HG03060 (cell line): ENCODE measurements at regions not wholly inside any gene's neighbourhood (a gene's known extent, or its start where the extent isn't known, plus 50 kb on each side); places are given as distances from the start of the nearest gene placed in this dataset.

Source experiments
- ATAC-seq: cut with Tn5 transposase; IDR thresholded peaks from one replicate; pipeline ENCODE4 v1.9.1; 2021; ENCODE audit warnings: low read depth, moderate number of reproducible peaks; ENCODE audit not compliant: unreplicated experiment

DNA sequence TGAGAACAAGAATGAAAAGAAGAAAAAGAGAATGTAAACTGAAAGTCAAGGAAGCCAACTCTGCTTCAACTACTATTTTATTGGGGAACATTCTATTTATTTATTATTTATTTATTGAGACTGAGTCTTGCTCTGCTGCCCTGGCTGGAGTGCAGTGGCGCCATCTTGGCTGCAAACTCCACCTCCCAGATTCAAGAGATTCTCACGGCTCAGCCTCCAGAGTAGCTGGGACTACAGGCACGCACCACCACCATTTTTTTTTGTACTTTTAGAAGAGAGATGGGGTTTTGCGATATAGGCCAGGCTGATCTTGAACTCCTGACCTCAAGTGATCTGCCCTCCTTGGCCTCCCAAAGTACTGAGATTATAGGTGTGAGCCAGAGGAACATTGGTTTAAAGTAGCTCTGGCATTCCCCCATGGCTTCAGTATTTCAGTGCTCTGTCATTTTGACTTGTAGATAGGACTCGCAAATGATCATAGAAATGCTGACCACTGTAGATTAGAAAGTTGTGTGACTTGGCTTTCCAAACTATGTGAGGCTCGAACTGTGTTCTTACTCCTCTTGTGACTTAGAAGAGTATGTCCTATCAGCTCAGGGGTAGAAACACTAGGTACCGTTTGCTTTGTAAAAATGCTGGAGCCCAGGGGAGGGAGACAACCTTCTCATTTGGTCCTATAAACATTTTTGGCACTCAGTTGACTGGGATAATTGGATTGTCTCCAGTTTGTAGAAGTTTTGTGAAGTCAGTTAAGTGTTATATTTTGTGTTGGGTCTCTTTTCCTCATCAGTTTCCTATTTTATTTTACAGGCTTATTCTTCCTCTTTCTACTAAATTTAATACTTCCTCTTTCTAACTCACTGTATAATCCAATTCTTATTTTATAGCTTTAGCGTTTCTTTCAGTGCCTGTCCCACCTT is 544.9 kb upstream of the CITED2 start:
- ATAC-seq: no peak

DNA sequence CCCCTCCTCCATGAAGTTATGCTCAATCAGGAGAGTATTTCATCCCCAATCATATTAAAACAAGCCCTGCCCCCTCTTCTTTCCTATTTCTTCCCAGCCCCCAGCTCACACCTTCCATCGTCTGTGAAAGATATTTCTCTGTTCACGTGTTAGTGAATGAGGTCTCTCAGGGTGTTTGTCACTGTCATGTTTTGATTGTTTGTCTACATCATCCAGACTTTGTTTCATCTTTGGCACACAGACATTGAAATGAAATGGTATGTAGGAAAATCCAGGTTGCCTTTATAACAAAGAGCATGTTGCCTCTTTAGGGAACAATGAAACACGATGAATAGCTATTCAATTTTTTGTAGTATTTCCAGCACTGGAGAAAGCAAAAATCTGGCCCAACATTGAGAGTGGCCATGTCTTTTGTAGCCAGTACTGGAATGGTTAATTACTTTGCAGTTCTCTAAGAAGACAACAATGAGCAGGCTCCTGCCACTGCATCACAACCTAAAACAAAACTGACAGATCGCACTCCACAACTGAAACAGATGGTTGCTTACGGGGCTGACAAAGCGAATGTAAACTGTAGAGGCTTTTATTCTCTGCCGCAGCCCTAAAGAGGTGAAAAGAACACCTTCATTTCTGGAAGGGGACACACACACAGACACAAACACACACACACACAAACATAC is 543.6 kb upstream of the CITED2 start:
- no peak for ATAC-seq

DNA sequence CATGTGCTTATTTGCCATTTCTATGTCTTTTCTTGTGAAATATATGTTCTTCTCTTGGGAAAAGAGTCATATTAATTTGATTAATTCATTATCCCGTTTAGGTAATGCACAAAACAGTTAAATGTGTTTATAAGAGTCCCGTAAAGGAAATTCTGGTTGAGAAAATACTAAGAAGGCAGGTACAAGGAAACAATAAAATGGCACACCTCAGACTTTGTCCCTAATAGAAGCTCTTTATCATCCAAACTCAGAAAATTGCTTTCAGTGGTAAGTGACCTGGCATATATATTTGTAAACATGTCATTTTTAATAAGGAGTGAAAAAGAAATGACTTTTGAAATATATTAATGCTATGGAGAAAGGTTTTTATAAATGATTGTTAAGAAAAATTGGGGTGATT is 540.5 kb upstream of the CITED2 start:
- no peak for ATAC-seq

DNA sequence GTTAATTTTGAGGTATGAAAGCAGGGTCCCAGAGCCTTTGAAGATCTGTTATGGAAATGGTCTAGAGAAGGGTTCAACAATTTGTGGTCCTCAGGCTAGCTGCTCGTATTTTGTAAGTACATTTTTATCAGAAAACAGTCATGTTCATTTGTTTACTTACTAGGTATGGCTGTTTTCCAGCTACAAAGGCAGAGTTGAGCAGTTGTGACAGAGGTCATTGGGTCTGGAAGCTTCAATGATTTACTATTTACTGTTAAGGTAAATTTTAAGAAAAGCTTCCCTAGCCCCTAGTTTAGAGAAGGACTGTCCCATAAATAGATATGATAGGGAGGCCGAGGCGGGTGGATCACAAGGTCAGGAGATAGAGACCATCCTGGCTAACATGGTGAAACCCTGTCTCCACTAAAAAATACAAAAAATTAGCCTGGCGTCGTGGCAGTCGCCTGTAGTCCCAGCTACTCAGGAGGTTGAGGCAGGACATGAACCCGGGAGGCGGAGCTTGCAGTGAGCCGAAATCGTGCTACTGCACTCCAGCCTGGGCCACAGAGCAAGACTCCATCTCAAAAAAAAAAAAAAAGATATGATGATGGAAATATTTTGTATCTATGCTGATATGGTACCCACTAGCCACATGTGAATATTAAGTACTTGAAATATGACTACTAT is 538.4 kb upstream of the CITED2 start:
- no peak for ATAC-seq

DNA sequence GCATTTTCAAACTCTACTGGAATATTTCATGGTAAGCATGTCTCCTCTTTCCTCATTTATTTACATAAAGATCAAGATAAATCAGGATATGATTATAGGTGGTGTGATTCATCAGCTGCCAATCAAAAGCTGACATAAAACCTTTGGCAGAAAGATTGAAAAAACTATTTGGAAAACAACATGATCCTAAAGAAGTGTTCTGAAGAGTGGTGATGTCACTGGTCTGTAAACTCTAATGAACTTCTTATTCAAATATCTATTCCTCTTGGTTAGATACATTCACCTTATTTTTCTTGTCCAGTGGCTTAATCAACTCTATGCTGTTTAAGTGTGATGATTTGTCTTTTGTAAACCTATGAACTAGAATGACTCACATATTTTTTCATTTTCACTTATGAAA is 535.5 kb upstream of the CITED2 start:
- no peak for ATAC-seq

DNA sequence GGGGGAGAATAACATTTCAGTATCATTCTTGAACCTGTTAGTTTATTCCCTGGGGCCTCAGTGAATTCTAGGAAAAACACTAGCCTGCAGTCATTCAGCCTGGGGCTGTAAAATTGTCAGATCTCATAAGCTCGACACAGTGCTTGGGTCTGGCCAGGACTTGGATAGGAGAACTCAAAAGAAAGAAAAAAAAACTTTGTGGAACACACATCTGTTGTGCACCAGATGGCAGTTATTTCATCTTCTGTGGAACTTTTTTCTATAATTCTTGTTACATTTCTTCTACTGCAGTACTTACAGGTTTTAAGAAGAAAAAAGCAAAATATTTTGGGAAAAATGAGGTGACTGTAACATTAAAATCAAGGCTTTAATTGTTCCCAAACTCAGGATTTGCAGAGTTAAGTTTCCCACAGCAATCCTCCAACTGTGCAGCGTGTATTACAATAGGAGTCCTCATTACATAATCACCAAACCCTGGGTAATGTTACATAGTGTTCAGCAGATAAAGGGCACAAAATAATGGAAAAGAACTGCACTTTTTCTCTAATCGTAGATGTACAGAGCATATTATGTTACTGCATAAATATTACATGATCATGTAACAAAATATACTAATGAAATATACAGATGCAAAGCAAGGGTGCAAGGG is 531.1 kb upstream of the CITED2 start:
- no peak for ATAC-seq

DNA sequence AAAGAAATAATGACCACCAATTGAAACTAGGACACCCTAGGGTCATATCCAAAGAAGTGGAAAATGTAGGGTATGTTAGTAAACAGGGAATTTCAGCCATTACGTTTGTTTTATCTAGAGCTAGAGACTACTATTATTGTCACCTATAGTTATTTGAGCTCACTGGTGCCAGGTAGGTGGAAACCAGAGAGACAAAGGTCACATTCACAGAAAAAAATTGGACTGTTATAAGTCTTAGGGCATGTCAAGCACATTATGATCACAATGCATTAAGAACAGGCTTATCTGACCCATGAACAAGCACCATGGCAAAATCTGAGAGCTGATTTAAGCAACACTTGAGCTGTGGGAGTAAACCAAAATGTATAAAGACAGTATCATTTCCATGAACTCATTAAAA is 530.1 kb upstream of the CITED2 start:
- ATAC-seq: no peak

DNA sequence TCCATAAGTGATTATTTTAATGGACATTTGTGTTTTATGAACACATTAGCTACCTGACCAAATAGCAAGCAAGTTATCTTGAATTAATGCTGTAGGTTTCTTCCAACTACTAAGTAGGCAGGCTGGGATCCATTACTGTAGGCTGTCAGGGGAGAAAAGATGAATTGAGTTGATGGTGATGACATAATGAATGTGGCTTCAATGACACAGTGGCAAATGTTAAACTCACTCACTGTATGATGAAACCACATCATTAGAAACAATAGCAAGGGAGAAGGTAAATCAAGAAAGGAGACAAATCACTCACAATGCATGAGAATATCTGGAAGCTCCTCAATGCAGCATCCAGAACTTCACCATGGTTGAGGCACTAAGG is 529.7 kb upstream of the CITED2 start:
- no peak for ATAC-seq

DNA sequence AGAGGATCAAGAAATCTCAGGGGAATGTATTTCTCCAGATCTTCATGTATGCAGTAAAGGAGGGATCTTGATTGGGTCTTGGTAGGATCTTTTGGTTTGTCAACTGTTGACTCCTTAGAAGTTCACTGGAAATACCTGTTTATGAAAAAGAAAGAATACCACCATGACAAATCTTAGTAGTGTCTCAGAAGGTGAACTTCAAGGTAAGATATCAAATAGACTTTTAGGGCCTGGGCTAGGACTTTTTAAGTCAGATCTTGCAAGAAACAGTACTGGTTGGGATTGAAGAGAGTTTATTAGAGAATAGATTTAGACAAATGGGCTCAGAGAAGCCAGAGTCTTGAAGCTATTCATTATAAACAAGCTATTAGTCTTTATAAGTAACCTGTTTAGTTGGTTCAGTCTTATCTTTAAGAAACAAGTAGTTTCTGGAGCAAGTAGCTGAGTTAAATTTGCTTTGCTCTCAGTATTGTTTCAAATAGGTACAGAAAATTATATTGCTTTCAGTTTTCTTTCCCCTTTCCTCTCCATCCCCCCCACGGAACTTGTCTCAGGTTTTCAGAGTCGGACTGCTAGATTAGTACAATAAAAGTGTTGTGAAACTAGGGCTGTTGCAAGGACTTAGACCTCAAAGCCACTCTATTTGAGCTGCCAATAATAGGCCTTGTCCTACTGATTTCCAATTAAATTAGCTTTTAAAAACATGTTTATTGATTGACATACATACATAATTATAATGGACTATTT is 529.1 kb upstream of the CITED2 start:
- ATAC-seq: peak; percentile 94

DNA sequence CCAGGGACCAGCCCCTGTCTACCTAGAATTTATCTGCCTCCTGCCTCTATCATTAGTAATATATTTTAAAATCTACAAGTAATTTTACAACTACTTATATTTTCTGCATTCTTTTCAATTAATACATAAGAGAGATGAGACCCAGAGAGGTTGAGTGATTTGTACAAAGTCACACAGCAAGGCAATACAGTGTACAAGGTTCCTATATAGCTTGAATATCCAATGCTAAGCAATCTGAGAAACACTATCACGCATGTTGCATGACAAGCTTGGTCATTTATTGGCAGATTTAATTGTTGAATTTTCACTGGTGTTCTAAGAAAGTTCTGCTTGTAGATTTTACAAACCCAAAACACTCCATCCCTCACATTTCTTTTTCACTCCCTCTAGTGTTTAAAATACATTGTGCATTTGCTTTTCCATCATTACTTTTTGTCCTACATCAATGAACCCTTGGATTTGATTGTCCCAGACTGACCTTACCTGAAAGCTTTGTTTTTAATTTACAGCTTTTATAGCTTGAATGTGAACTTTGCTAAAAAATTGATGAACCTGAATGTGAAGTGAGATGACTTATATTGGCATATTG is 520.9 kb upstream of the CITED2 start:
- no peak for ATAC-seq

DNA sequence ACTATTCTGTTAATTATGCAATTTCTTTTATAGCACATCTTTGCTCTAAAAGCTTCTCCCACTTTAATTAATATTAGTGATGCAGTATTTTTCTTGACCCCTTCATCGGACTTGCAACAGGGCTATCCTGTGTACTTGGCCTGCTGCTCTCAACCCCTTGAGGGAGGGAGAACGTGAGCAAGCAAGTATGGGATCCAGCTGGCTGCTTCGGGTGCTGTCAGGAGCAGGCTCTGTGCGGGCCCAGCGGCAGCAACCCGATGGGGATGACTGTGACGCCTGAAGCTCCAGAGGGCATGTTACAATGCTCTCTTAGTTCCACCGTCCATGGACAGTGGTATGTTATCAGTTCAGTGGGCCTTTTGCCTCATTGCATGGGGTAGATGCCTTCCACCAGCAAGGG is 519.8 kb upstream of the CITED2 start:
- no peak for ATAC-seq

DNA sequence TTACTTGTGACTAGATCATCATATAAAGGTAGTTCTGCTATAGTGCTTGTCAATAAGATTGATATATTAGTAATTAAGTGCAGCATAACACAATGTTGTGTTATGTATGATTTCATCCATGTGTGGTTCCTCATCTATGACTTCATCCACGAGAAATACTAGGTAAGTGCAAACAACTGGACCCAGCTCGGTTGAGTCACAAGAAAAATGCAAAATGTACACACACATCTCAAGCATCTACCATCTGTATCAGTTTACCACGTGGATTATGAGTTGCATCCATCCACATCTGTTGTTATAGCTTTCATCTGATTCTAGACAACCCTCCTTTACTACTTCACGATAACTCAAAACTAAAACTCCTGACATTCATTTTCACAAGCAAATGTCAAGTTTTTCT is 517.0 kb upstream of the CITED2 start:
- ATAC-seq: no peak

DNA sequence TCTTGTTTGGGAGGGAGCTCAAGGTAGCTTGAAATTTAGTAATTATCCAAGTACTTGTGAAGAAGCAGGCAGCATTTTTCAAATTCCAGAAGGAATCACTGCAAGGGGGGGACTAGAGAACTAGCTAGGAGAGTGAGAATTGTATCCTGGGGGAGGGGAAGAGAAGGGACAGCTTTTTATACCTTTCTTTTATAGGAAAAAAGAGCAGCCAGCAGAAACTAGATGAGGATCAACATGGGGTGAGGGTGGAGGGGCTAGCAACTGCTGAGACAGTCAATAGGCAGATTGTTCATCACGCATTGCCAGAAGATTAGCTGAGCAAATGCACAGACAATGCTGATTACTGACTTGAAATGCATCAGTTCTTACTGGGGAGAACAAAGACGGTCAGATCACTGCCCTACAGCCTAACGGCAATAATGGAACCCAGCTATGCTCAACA is 514.3 kb upstream of the CITED2 start:
- no peak for ATAC-seq

DNA sequence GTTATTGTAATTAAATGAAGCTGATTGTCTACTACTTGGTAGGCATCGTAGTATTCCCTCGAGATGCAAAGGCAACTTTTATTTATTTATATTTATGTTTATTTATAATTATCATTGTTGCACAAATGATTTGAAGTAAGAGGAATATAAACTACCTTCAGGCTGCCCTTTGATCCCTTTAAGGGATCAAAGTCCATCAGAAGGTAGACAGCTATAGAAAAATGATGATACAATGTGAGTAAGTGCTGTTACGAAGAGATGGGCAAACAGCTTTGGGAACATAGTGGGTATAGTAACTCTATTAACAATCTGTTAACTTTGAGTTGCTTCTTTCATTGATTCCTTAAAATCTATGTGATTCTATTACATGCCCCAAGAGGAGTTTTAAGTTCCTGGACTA is 512.8 kb upstream of the CITED2 start:
- no peak for ATAC-seq

DNA sequence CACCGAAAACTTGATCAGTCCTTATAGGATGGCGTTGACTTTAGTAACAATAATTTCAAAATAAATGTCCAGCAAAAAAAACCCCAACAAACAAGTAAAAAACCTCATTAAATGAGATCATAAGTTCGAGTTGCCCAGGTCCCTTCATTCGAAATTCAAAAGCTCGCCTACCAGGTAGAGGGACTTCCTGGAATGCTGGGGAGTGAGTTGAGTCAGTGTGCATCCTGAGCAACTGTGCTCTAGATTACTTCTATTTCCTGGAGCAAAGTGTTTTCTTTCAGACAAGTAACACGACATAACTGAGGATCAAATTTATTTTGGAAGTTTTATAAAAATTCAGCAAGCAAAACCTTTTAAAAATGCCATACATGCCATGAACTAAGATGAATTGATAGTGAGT is 511.9 kb upstream of the CITED2 start:
- no peak for ATAC-seq

DNA sequence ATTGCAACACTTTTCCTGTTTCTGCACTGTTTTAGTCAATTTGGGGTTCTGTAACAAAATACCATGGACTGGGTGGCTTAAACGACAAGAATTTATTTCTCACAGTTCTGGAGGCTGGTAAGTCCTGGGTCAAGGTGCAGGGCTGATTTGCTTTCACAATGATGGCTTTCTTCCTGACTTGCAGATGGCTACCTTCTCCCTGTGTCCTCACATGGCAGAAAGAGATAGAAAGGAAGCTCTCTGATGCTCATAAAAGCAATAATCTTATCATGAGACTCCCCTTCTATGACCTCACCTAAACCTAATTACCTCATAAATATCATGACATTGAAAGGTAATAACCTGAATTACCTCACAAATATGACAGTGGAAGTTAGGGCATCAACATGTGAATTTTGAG is 511.5 kb upstream of the CITED2 start:
- no peak for ATAC-seq

DNA sequence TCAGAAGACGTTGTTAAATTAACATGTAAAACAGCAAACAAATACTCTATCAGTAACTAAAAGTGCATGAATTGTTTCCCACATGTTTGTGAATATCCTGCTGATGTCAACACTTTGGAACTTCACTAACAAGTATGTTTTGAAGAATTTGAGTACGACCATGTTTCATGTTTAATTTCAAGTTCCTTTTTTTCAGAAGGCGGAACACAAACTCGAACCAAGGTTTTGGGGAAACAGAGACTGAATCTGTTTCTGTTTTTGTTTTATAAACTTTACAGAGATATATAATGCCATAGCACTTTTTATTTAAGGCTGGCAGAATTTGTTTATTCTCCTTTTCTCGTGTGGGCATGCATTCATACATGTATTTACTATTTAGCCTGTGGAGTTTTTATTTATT is 509.3 kb upstream of the CITED2 start:
- no peak for ATAC-seq

DNA sequence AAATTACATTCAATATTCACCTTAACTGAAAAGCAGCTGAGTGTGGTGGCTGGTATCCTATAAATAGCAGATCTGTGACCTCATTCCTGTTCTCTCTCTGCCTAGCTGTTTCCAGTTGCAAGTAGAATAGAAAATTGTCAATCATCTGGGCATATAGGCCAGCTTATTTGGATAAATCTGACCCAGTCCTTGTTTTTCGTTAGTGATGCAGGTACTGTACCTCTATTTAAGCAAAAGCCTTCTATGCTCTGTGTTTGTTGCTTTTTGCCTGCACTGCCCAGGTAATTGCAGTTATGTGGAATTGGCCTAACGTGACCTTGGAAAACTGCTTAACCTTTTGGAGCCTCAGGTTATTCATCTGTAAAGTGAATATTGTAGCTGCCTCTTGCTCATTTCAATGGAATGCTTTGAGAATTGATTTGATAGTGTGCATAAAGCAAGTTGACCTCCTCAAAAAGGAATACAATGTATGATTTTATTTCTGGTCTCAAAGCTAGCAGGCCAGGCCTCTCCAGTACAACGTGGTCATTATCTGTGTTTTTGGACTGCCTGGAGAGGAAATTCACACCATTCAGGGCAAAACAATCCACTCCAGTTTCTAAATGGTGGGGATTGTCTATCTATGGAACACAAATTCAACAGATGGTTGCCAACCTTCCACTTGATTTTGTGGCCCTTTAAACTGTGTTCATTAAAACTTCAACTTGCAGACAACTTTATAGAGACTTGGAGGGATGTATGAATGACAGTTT is 508.7 kb upstream of the CITED2 start:
- ATAC-seq: peak; percentile 45

DNA sequence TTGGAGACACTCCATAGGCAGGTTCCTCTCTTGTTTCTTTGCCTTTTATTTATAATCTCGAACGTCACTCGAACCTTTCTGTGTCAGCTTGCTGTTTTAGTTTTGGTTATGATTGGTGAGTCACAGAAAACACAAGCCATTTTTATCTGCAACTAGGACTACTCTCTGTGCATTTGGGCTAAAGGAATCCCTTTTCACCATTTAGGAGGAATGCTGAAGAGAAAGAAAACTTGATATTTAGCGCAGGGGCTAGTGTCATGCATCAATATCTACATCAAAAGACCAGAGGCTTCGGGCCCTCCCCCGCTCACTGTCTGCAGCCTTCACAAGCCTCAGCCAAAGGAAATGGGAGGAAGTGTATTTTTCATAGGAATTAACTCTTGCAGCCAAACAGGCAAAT is 507.8 kb upstream of the CITED2 start:
- ATAC-seq: no peak
